ENCODE measurements at regions not wholly inside any gene's neighbourhood (a gene's known extent, or its start where the extent isn't known, plus 50 kb on each side); places are given as distances from the start of the nearest gene placed in this dataset.

DNA sequence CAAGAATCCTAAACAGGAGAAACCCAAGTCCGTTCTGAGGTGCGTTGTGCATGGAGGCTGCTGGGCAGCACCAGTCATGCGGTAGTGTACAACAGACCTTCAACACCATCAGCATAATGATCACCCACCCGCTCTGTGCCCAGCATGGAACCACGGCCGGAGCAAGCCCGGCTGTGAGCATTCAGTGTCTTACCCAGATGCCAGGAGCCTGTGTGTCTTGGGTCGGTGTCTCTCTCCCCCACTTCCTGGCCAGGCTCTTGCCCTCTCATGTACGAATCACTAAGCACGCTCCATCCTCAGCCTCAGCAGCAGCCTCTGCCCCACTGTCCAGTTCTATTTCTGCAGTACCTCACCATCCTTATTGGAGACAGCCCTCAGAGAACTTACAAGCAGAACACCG is 231.6 kb upstream of the IRS2 start:
- TF ChIP-seq, protein P1, sequence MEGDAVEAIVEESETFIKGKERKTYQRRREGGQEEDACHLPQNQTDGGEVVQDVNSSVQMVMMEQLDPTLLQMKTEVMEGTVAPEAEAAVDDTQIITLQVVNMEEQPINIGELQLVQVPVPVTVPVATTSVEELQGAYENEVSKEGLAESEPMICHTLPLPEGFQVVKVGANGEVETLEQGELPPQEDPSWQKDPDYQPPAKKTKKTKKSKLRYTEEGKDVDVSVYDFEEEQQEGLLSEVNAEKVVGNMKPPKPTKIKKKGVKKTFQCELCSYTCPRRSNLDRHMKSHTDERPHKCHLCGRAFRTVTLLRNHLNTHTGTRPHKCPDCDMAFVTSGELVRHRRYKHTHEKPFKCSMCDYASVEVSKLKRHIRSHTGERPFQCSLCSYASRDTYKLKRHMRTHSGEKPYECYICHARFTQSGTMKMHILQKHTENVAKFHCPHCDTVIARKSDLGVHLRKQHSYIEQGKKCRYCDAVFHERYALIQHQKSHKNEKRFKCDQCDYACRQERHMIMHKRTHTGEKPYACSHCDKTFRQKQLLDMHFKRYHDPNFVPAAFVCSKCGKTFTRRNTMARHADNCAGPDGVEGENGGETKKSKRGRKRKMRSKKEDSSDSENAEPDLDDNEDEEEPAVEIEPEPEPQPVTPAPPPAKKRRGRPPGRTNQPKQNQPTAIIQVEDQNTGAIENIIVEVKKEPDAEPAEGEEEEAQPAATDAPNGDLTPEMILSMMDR (conservative IDR thresholded peaks at IDR 0.05; ENCODE audit: low read depth in 2 of 2) = no peak
- TF ChIP-seq, protein P2, sequence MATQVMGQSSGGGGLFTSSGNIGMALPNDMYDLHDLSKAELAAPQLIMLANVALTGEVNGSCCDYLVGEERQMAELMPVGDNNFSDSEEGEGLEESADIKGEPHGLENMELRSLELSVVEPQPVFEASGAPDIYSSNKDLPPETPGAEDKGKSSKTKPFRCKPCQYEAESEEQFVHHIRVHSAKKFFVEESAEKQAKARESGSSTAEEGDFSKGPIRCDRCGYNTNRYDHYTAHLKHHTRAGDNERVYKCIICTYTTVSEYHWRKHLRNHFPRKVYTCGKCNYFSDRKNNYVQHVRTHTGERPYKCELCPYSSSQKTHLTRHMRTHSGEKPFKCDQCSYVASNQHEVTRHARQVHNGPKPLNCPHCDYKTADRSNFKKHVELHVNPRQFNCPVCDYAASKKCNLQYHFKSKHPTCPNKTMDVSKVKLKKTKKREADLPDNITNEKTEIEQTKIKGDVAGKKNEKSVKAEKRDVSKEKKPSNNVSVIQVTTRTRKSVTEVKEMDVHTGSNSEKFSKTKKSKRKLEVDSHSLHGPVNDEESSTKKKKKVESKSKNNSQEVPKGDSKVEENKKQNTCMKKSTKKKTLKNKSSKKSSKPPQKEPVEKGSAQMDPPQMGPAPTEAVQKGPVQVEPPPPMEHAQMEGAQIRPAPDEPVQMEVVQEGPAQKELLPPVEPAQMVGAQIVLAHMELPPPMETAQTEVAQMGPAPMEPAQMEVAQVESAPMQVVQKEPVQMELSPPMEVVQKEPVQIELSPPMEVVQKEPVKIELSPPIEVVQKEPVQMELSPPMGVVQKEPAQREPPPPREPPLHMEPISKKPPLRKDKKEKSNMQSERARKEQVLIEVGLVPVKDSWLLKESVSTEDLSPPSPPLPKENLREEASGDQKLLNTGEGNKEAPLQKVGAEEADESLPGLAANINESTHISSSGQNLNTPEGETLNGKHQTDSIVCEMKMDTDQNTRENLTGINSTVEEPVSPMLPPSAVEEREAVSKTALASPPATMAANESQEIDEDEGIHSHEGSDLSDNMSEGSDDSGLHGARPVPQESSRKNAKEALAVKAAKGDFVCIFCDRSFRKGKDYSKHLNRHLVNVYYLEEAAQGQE (IDR thresholded peaks at IDR 0.05; ENCODE audit: unreplicated experiment) = no peak
- no peak for TF ChIP-seq POLR2AphosphoS5 (IDR thresholded peaks at IDR 0.05; ENCODE audit: low read depth)
- TF ChIP-seq EZH2 (IDR thresholded peaks at IDR 0.05; ENCODE audit: low read depth, unreplicated experiment) = no peak
- TF ChIP-seq JUNB (IDR thresholded peaks at IDR 0.05; ENCODE audit: unreplicated experiment) = no peak
- TF ChIP-seq EZH2phosphoT487 (IDR thresholded peaks at IDR 0.05; ENCODE audit: unreplicated experiment) = no peak
- TF ChIP-seq CREB1 (CRISPR knock-in tag; IDR thresholded peaks at IDR 0.05; ENCODE audit: low read depth) = no peak
